ENCODE measurements at regions not wholly inside any gene's neighbourhood (a gene's known extent, or its start where the extent isn't known, plus 50 kb on each side); places are given as distances from the start of the nearest gene placed in this dataset.

GRCh38 chr9:96177005-96177718, 124.8 kb downstream of the HSD17B3 start:
- Histone ChIP-seq H3K9me3 (ENCODE audit: control insufficient read depth, insufficient read depth, low read depth, low read length) (no peaks in the 10 kb centered on the region), H3K27me3 (ENCODE audit: control insufficient read depth, insufficient read depth, low read length) (peaks cover 8% of the 10 kb centered on the region), H3K9ac (ENCODE audit: insufficient read depth, low read length) (no peak overlapping the region), H3K4me3 (replicated peaks in 1 of 4; ENCODE audit: control extremely low read depth in 1 of 4, insufficient read depth in 1 of 4, low read depth in 3 of 4, low read length in 4 of 4) (no peak overlapping the region), H3K4me2 (ENCODE audit: extremely low read depth, insufficient read depth, low read length) (no peak overlapping the region), H4K20me1 (ENCODE audit: control insufficient read depth, extremely low read depth, insufficient read depth, low read length) (no peaks in the 10 kb centered on the region), H3K79me2 (ENCODE audit: control insufficient read depth, insufficient read depth, low read length) (no peaks in the 10 kb centered on the region), H3K4me1 (ENCODE audit: control insufficient read depth, extremely low read depth, insufficient read depth, low read length) (no peaks in the 10 kb centered on the region), H2AFZ (ENCODE audit: low read length) (no peak overlapping the region), H3K27ac (ENCODE audit: insufficient read depth, low read length) (no peak overlapping the region), H3K36me3 (ENCODE audit: control insufficient read depth, insufficient read depth, low read length) (no peaks in the 10 kb centered on the region)
- DNase-seq (ENCODE audit: low read depth in 2 of 2), result peak in 1 of 2 donors; percentile 55
- TF ChIP-seq CTCF (conservative IDR thresholded peaks at IDR 0.05 in 1 of 2, IDR thresholded peaks at IDR 0.05 in 1 of 2; ENCODE audit: low read depth in 1 of 2, low read length in 2 of 2) (no peak), EZH2 (IDR thresholded peaks at IDR 0.05; ENCODE audit: low read length, missing control alignments) (no peak)

DNA sequence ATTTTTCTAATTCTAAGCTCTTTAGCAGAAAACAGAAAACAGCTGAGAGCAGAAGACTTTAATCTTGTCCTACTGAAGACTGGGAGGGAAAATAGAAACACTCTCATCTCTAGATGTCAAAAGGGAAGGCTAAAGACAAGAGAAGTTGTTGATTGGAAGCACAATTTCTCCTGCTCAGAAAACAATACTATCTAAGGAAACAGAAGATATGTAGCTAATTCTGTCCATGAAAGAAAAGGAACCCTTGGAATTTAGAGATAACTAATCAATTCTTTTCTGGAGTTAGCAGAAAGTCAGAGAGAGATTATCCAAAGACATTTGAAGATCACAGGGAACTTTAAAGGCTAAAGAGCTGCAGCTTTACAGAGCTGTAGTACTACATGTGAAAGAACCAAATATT, 126.2 kb downstream of the HSD17B3 start:
- Histone ChIP-seq H3K27ac (ENCODE audit: insufficient read depth, low read length) (no peak overlapping the region), H3K4me3 (replicated peaks in 1 of 4; ENCODE audit: control extremely low read depth in 1 of 4, insufficient read depth in 1 of 4, low read depth in 3 of 4, low read length in 4 of 4) (no peak overlapping the region), H2AFZ (ENCODE audit: low read length) (no peak overlapping the region), H3K4me1 (ENCODE audit: control insufficient read depth, extremely low read depth, insufficient read depth, low read length) (no peaks in the 10 kb centered on the region), H4K20me1 (ENCODE audit: control insufficient read depth, extremely low read depth, insufficient read depth, low read length) (no peaks in the 10 kb centered on the region), H3K36me3 (ENCODE audit: control insufficient read depth, insufficient read depth, low read length) (no peaks in the 10 kb centered on the region), H3K9ac (ENCODE audit: insufficient read depth, low read length) (no peak overlapping the region), H3K27me3 (ENCODE audit: control insufficient read depth, insufficient read depth, low read length) (peaks cover 8% of the 10 kb centered on the region), H3K4me2 (ENCODE audit: extremely low read depth, insufficient read depth, low read length) (no peak overlapping the region), H3K79me2 (ENCODE audit: control insufficient read depth, insufficient read depth, low read length) (no peaks in the 10 kb centered on the region), H3K9me3 (ENCODE audit: control insufficient read depth, insufficient read depth, low read depth, low read length) (no peaks in the 10 kb centered on the region)
- no peak for TF ChIP-seq CTCF (conservative IDR thresholded peaks at IDR 0.05 in 1 of 2, IDR thresholded peaks at IDR 0.05 in 1 of 2; ENCODE audit: low read depth in 1 of 2, low read length in 2 of 2)
- DNase-seq (ENCODE audit: low read depth in 2 of 2), result no peak

DNA sequence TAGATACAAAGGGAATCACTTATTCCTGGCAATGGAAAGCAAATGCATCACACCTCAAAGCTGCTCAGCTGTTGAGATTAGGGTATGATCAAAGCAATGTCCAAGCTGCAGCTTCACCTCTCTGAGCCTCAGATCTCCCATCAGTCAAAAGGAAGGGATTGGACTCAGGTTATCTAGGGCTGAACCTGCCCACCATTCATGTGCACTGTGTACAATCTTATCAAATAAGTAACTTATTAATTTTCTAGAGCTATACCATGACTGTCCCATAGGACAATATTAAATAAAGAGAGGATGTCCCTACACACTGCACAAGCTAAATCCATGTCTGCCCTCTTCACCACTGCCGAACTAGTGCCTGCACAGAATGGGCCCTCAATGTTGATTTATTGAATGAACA, 127.0 kb downstream of the HSD17B3 start:
- H4K20me1 ChIP-seq (ENCODE audit: control insufficient read depth, extremely low read depth, insufficient read depth, low read length), result no peaks in the 10 kb centered on the region
- no peak for TF ChIP-seq EZH2 (IDR thresholded peaks at IDR 0.05; ENCODE audit: low read length, missing control alignments)
- TF ChIP-seq CTCF (conservative IDR thresholded peaks at IDR 0.05 in 1 of 2, IDR thresholded peaks at IDR 0.05 in 1 of 2; ENCODE audit: low read depth in 1 of 2, low read length in 2 of 2), result no peak

More for the DNA sequence above, 127.0 kb downstream of the HSD17B3 start:
- Histone ChIP-seq H3K9me3 (ENCODE audit: control insufficient read depth, insufficient read depth, low read depth, low read length) (no peaks in the 10 kb centered on the region), H3K79me2 (ENCODE audit: control insufficient read depth, insufficient read depth, low read length) (no peaks in the 10 kb centered on the region), H3K9ac (ENCODE audit: insufficient read depth, low read length) (no peak overlapping the region), H3K4me2 (ENCODE audit: extremely low read depth, insufficient read depth, low read length) (no peak overlapping the region), H3K36me3 (ENCODE audit: control insufficient read depth, insufficient read depth, low read length) (no peaks in the 10 kb centered on the region), H3K27me3 (ENCODE audit: control insufficient read depth, insufficient read depth, low read length) (peaks cover 8% of the 10 kb centered on the region), H3K4me3 (replicated peaks in 1 of 4; ENCODE audit: control extremely low read depth in 1 of 4, insufficient read depth in 1 of 4, low read depth in 3 of 4, low read length in 4 of 4) (no peak overlapping the region), H3K4me1 (ENCODE audit: control insufficient read depth, extremely low read depth, insufficient read depth, low read length) (peaks cover under 1% of the 10 kb centered on the region), H3K27ac (ENCODE audit: insufficient read depth, low read length) (no peak overlapping the region), H2AFZ (ENCODE audit: low read length) (no peak overlapping the region)
- DNase-seq (ENCODE audit: low read depth in 2 of 2), result no peak
